Gastroesophageal sphincter (tissue), 3 donors: ENCODE measurements at regions not wholly inside any gene's neighbourhood (a gene's known extent, or its start where the extent isn't known, plus 50 kb on each side); places are given as distances from the start of the nearest gene placed in this dataset.
"Not testable (repeated sequence)": the region's sequence is repeated elsewhere in the genome, so short reads cannot be mapped to it uniquely, and the experiment has no call there.

Source experiments
- CTCF ChIP-seq, 4 experiments: fragments of 200-600 bp in 2 of 4; fragments of 450-650 bp in 2 of 4; sonication (generic) in 1 of 4; IDR thresholded peaks; one replicate each; pipeline ENCODE4 v1.5.1; 2017 to 2019; ENCODE audit warnings: antibody characterized with exemption in 4 of 4, mild to moderate bottlenecking in 2 of 4, moderate library complexity in 2 of 4
- EP300 ChIP-seq: sonication (generic); formaldehyde crosslinking; IDR thresholded peaks from one replicate; pipeline ENCODE4 v1.6.1; 2017; ENCODE audit warnings: antibody characterized with exemption, mild to moderate bottlenecking
- POLR2A ChIP-seq, 2 donors: fragments of 450-650 bp; IDR thresholded peaks; one replicate each; pipeline ENCODE4 v1.6.1; 2017; ENCODE audit warnings: antibody characterized with exemption in 2 of 2, mild to moderate bottlenecking in 2 of 2, moderate library complexity in 1 of 2
- POLR2AphosphoS5 ChIP-seq: sonication (generic); formaldehyde crosslinking; IDR thresholded peaks from one replicate; pipeline ENCODE4 v1.6.1; 2017; ENCODE audit warnings: antibody characterized with exemption

- TF ChIP-seq POLR2AphosphoS5; CTCF (IDR thresholded peaks at IDR 0.05); EP300; POLR2A (IDR thresholded peaks at IDR 0.05): not testable (repeated sequence)
Observed at GRCh38 chr6:62991696-62992095, 219.6 kb upstream of the FKBP1C start.
